Ovary (tissue), 3 donors: ENCODE measurements at regions not wholly inside any gene's neighbourhood (a gene's known extent, or its start where the extent isn't known, plus 50 kb on each side); places are given as distances from the start of the nearest gene placed in this dataset.

Experiments
- CTCF ChIP-seq, 3 donors: fragments of 450-650 bp in 2 of 3; fragments of 200-600 bp in 1 of 3; IDR thresholded peaks; one replicate each; pipeline versions ENCODE4 v1.5.1 to v1.8.0; 2016 to 2022; ENCODE audit warnings: antibody characterized with exemption in 3 of 3, mild to moderate bottlenecking in 1 of 3
- EP300 ChIP-seq: sonication (generic); formaldehyde crosslinking; IDR thresholded peaks from one replicate; pipeline ENCODE4 v1.6.1; 2017; ENCODE audit warnings: antibody characterized with exemption
- POLR2A ChIP-seq: fragments of 450-650 bp; IDR thresholded peaks from one replicate; pipeline ENCODE4 v1.6.1; 2017; ENCODE audit warnings: antibody characterized with exemption, mild to moderate bottlenecking, moderate library complexity
- donor health status: DM: no; HTN: no; CAD: no.

GRCh38 chr6:40671001-40671693 lies 84.0 kb upstream of the LRFN2 start:
- TF ChIP-seq CTCF (IDR thresholded peaks at IDR 0.05) = no peak
- no peak for TF ChIP-seq POLR2A
- TF ChIP-seq EP300 = no peak
